Skin of body (tissue), 1 donor: ENCODE measurements at regions not wholly inside any gene's neighbourhood (a gene's known extent, or its start where the extent isn't known, plus 50 kb on each side); places are given as distances from the start of the nearest gene placed in this dataset.
"Not testable (repeated sequence)": the region's sequence is repeated elsewhere in the genome, so short reads cannot be mapped to it uniquely, and the experiment has no call there.

Experiments
- DNase-seq: peaks from one replicate; lab custom pipeline; 2025; lab: John Stamatoyannopoulos, UW

GRCh38 chr7:55261386-55261770, 103.8 kb upstream of the LANCL2 start:
- no peak for DNase-seq

- not testable (repeated sequence) for DNase-seq
Measured at GRCh38 chr7:55265328-55265727, 99.8 kb upstream of the LANCL2 start.

- DNase-seq = no peak
Measured at GRCh38 chr7:55265836-55266642, 99.1 kb upstream of the LANCL2 start.

DNA sequence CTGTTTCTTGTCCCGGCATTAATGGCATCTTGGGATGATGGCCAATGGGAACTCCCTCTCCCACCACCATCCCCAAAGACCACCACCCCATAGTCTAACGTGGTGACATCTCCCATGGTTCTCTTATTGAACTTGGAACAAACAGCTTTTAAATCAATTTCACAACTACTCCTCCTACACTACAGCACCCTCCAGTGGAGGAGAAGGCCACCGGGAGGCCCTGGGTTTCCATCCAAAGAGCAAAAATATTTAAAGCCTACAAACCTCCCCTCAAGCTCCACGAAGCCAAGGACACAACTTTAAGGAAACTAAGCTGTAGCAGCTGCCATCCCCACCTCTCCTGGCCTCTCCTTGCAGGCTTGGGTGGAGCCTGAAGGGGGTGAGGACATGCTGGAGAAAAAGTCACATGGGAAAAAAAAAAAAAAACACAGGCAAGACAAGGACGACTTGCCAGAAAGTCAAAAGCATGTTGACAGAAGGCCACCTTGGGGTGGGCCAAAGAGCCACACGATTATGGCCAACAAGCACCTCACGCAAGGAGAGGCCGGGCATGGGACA, 94.0 kb upstream of the LANCL2 start:
- DNase-seq = no peak

GRCh38 chr7:55271661-55272060, 93.5 kb upstream of the LANCL2 start:
- DNase-seq = no peak

DNA sequence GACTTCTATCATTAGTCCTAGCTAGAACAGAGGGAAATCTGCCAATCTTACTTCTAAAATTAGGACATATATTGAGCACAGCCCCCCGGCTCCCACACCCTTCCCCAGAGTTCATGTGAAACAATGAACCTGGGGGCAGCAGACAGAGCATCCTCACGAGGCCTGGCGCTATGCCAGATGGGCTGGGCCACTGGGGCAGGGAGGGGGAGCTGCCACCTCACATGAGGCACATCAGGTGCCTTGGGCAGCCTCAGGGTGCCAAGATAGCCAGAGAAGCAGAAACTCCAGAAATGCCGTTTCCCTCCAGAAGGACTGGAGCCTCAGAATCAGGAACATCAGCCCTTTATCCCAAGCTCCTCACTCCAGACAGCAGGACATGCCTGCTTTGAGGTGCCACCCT, 92.8 kb upstream of the LANCL2 start:
- no peak for DNase-seq

DNA sequence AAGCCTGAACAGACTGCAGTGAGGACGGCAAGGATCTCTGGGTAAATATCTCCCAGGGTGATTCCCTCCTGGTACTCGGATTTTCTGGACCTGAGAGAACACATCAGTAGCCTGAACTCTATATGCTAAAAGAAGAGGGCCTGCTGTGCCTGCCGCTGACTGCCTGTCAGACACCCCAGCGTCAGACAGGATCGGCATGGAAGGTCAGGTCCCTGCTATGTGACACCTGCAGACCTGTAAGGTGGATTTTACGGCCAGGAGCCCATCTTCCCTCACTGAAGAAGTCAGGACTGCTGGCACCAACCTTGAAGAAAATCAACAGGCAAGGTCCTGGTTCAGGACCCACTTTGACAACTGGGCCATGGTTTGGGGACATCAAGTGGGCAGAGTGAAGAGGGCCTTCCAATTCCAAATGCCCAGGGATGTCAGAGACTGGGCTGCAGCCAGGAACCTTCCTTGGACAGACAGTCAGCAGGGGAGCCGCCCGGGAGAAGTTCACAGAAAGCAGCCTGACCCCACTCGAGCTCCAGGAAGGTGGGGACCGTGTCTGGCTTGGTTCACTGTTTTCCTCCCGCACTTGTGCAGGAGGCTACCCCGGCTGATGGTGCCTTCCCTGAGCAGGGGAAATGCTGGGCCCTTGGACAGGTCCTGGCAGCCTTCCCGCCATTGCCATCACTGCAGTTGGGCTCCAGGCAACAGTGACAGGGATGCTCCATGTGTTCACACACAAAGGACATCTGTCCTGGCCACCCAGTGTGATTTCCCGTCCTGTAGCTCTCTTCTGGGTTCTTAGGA, 91.8 kb upstream of the LANCL2 start:
- no peak for DNase-seq

- no peak for DNase-seq
Measured at GRCh38 chr7:55274156-55274555, 91.0 kb upstream of the LANCL2 start.

GRCh38 chr7:55275291-55276200, 89.6 kb upstream of the LANCL2 start:
- no peak for DNase-seq

- no peak for DNase-seq
Measured at GRCh38 chr7:55276572-55277295, 88.4 kb upstream of the LANCL2 start.

- no peak for DNase-seq
Measured at GRCh38 chr7:55277916-55278315, 87.2 kb upstream of the LANCL2 start.

GRCh38 chr7:55278321-55278720, 86.8 kb upstream of the LANCL2 start:
- no peak for DNase-seq

- no peak for DNase-seq
Measured at GRCh38 chr7:55279080-55279845, 85.9 kb upstream of the LANCL2 start.

GRCh38 chr7:55280031-55280454, 85.1 kb upstream of the LANCL2 start:
- DNase-seq = peak; percentile 18

- no peak for DNase-seq
Measured at GRCh38 chr7:55285665-55286064, 79.5 kb upstream of the LANCL2 start.

- DNase-seq = no peak
Measured at GRCh38 chr7:55286666-55287065, 78.5 kb upstream of the LANCL2 start.

DNA sequence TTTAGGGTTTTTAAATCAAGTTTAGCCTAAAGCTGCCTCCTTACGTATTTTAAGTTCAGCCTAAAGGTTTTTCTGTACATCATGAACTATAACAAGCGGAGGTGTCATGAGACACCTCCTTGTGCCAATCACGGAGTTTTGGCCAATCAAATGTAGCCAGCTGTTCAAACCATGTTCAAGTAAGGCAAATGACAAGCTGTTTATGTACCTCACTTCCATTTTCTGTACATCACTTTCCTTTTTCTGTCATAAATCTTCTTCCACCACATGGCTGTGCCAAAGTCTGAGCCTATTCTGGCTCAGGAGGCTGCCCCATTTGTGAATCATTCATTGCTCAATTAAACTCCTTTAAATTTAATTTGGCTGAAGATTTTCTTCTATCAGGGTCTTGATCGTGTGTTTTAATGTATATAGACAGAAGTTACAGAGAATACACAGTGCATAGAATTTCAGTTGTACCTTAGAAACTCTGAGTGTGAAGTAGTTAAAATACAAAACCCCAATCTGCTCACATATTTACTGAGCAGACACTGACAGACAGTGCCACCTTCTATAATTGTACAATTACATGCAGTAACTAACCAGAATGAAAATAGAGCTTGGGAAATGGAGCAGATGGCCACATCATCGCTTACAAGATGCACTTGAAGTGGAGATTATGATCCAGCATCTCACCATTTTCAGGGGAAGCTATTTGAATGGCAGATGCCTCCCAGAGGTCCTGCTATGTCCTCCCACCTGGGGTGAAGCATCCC, 76.9 kb upstream of the LANCL2 start:
- no peak for DNase-seq

DNA sequence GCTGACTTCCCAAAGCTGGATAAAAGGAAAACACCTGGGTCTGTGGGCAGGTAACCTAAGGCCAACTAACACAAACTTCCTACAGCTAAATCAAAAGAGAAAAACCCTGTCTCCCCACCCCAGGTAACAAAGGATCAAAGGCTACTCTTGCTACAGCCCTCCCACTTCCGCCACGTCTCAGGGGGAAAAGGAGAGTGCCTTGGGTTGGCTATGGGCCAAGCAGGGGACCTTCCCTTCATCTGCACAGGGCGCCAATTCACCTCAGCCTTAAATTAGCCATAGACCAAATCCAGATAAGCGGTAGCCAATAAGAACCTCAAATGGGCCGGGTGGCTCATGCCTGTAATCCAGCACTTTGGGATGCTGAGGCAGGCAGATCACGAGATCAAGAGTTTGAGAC, 69.1 kb upstream of the LANCL2 start:
- no peak for DNase-seq

- no peak for DNase-seq
Measured at GRCh38 chr7:55299273-55299967, 65.7 kb upstream of the LANCL2 start.
